ENCODE measurements at regions not wholly inside any gene's neighbourhood (a gene's known extent, or its start where the extent isn't known, plus 50 kb on each side); places are given as distances from the start of the nearest gene placed in this dataset.

DNA sequence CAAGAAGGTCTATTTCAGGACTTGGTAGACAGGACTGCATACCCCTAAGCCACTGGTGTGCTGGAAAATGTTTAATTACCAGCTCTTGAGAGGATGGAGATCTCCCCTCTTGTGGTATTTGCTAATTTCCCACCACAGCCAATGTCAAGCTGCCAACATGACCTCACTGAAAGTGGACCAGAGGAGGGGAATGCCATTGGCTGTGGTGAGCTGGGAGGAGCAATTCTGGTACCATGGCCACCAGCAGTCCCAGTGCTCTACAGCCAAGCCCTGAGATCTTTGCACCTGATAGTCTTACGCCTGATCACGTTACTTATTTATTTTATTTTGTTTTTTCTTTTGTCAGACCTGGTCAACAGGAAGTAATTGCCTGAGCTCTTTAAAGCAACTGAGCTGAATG lies 82.5 kb upstream of the BCL6 start:
- BruUV-seq (replicated peaks) = no TSS peak

More for the DNA sequence above, 82.5 kb upstream of the BCL6 start:
- H2AFZ ChIP-seq (ENCODE audit: low read depth, low read length, poor library complexity, severe bottlenecking) = no peak overlapping the region
- H3K4me1 ChIP-seq (ENCODE audit: control insufficient read depth in 1 of 2, insufficient read depth in 2 of 2, low read length in 2 of 2) = no peaks in the 10 kb centered on the region
- no peaks in the 10 kb centered on the region for H3K27me3 ChIP-seq (ENCODE audit: insufficient read depth, low read length)
- H4K20me1 ChIP-seq (ENCODE audit: insufficient read depth) = no peaks in the 10 kb centered on the region
- no peaks in the 10 kb centered on the region for H3K36me3 ChIP-seq (ENCODE audit: control insufficient read depth in 1 of 2, insufficient read depth in 2 of 2, low read length in 2 of 2)
- H3K4me2 ChIP-seq (ENCODE audit: low read length) = no peak overlapping the region
- H3K79me2 ChIP-seq (ENCODE audit: insufficient read depth, low read length) = no peaks in the 10 kb centered on the region
- ATAC-seq (no peak), DNase-seq (ENCODE audit: low read depth, low spot score) (no peak)
- ChIA-PET POLR2A (no interaction called here), CTCF (no interaction called here), RAD21 (ENCODE audit: low non-redundant PET in 1 of 2, low total read pairs in 2 of 2, uncharacterized antibody in 2 of 2, unreplicated experiment in 2 of 2) (no interaction called here)
- no peak overlapping the region for H3K4me3 ChIP-seq (replicated peaks in 1 of 2; ENCODE audit: low read depth in 1 of 2, low read length in 2 of 2)
- TF ChIP-seq, protein P1, sequence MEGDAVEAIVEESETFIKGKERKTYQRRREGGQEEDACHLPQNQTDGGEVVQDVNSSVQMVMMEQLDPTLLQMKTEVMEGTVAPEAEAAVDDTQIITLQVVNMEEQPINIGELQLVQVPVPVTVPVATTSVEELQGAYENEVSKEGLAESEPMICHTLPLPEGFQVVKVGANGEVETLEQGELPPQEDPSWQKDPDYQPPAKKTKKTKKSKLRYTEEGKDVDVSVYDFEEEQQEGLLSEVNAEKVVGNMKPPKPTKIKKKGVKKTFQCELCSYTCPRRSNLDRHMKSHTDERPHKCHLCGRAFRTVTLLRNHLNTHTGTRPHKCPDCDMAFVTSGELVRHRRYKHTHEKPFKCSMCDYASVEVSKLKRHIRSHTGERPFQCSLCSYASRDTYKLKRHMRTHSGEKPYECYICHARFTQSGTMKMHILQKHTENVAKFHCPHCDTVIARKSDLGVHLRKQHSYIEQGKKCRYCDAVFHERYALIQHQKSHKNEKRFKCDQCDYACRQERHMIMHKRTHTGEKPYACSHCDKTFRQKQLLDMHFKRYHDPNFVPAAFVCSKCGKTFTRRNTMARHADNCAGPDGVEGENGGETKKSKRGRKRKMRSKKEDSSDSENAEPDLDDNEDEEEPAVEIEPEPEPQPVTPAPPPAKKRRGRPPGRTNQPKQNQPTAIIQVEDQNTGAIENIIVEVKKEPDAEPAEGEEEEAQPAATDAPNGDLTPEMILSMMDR (IDR thresholded peaks at IDR 0.05 in 2 of 3, conservative IDR thresholded peaks at IDR 0.05 in 1 of 3; ENCODE audit: borderline replicate concordance in 1 of 3, insufficient read depth in 1 of 3, low read depth in 2 of 3, low read length in 2 of 3) = no peak
- no peak for TF ChIP-seq ZBTB33 (IDR thresholded peaks at IDR 0.05; ENCODE audit: extremely low read depth, insufficient replicate concordance, low read length)
- TF ChIP-seq ZFX (IDR thresholded peaks at IDR 0.05) = no peak
- TF ChIP-seq RAD21 (IDR thresholded peaks at IDR 0.05; ENCODE audit: low read depth) = no peak
- TF ChIP-seq POLR2AphosphoS5 (IDR thresholded peaks at IDR 0.05; ENCODE audit: low read depth, low read length) = no peak
- TF ChIP-seq POLR2A (IDR thresholded peaks at IDR 0.05; ENCODE audit: borderline replicate concordance, extremely low read depth, insufficient read depth, insufficient read length) = no peak
- no peak for TF ChIP-seq SIN3A (IDR thresholded peaks at IDR 0.05; ENCODE audit: low read depth)
- no peak for TF ChIP-seq JUND (IDR thresholded peaks at IDR 0.05)
- TF ChIP-seq SP1 (IDR thresholded peaks at IDR 0.05; ENCODE audit: low read depth) = no peak
- TF ChIP-seq CEBPB (IDR thresholded peaks at IDR 0.05; ENCODE audit: low read depth) = no peak
- TF ChIP-seq, protein P2, sequence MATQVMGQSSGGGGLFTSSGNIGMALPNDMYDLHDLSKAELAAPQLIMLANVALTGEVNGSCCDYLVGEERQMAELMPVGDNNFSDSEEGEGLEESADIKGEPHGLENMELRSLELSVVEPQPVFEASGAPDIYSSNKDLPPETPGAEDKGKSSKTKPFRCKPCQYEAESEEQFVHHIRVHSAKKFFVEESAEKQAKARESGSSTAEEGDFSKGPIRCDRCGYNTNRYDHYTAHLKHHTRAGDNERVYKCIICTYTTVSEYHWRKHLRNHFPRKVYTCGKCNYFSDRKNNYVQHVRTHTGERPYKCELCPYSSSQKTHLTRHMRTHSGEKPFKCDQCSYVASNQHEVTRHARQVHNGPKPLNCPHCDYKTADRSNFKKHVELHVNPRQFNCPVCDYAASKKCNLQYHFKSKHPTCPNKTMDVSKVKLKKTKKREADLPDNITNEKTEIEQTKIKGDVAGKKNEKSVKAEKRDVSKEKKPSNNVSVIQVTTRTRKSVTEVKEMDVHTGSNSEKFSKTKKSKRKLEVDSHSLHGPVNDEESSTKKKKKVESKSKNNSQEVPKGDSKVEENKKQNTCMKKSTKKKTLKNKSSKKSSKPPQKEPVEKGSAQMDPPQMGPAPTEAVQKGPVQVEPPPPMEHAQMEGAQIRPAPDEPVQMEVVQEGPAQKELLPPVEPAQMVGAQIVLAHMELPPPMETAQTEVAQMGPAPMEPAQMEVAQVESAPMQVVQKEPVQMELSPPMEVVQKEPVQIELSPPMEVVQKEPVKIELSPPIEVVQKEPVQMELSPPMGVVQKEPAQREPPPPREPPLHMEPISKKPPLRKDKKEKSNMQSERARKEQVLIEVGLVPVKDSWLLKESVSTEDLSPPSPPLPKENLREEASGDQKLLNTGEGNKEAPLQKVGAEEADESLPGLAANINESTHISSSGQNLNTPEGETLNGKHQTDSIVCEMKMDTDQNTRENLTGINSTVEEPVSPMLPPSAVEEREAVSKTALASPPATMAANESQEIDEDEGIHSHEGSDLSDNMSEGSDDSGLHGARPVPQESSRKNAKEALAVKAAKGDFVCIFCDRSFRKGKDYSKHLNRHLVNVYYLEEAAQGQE (IDR thresholded peaks at IDR 0.05; ENCODE audit: low read depth) = no peak
- no peak for TF ChIP-seq TCF7L2 (IDR thresholded peaks at IDR 0.05; ENCODE audit: borderline replicate concordance, extremely low read depth, insufficient read depth, insufficient read length)
- TF ChIP-seq YY1 (IDR thresholded peaks at IDR 0.05; ENCODE audit: extremely low read depth, insufficient replicate concordance, low read depth, low read length) = no peak
- TF ChIP-seq CBX3 (IDR thresholded peaks at IDR 0.05; ENCODE audit: low read depth) = no peak
- TF ChIP-seq EGR1 (IDR thresholded peaks at IDR 0.05; ENCODE audit: low read depth) = no peak
- no peak for TF ChIP-seq ATF3 (IDR thresholded peaks at IDR 0.05)
- no peak for TF ChIP-seq FOSL1 (IDR thresholded peaks at IDR 0.05; ENCODE audit: low read depth)
- no peak for TF ChIP-seq ZNF274 (IDR thresholded peaks at IDR 0.05; ENCODE audit: low read depth, low read length)
- TF ChIP-seq, protein P3, sequence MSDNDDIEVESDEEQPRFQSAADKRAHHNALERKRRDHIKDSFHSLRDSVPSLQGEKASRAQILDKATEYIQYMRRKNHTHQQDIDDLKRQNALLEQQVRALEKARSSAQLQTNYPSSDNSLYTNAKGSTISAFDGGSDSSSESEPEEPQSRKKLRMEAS (IDR thresholded peaks at IDR 0.05) = no peak
- H3K9me2 ChIP-seq (ENCODE audit: insufficient read depth) = no peaks in the 10 kb centered on the region
- H3K9ac ChIP-seq (ENCODE audit: low read length) = no peak overlapping the region
- no peaks in the 10 kb centered on the region for H3K9me3 ChIP-seq (ENCODE audit: control insufficient read depth in 1 of 2, insufficient read depth in 1 of 2, low read depth in 1 of 2, low read length in 2 of 2)
- no peak overlapping the region for H3K27ac ChIP-seq (ENCODE audit: low read depth, low read length)
- intact Hi-C loops (cut with micrococcal nuclease) = no loop called here

Data from HCT116 (cell line).